AG04449 (cell line): ENCODE measurements at regions not wholly inside any gene's neighbourhood (a gene's known extent, or its start where the extent isn't known, plus 50 kb on each side); places are given as distances from the start of the nearest gene placed in this dataset.

Experiments
- CTCF ChIA-PET: fragments of 350-600 bp; formaldehyde crosslinking; extraction: SDS; loops from one replicate; lab custom pipeline; 2021; ENCODE audit warnings: antibody characterized with exemption; lab: Yijun Ruan, JAX
- POLR2A ChIA-PET: fragments of 400-600, 350-600 bp; formaldehyde crosslinking; extraction: SDS; loops from one replicate; lab custom pipeline; 2020; ENCODE audit warnings: antibody characterized with exemption, inconsistent platforms; lab: Yijun Ruan, JAX
- DNase-seq: peaks from one replicate; pipeline ENCODE4 v3.0.0-alpha.2; 2010; ENCODE audit warnings: low read depth, low spot score
- H3K4me3 ChIP-seq: 2 replicates; pipeline ENCODE4 v1.5.1; 2011; ENCODE audit warnings: low read depth, mild to moderate bottlenecking, control low read depth, low read length
- CTCF ChIP-seq: IDR thresholded peaks from one replicate; pipeline ENCODE4 v1.5.1; 2011; ENCODE audit warnings: mild to moderate bottlenecking, moderate library complexity, low read length, control low read depth, inconsistent platforms; ENCODE audit not compliant: insufficient read depth; ENCODE audit errors: missing control alignments

GRCh38 chr7:157467496-157468212, 130.8 kb downstream of the DNAJB6 start:
- CTCF ChIA-PET, result no interaction called here
- no peak for DNase-seq
- no peak overlapping the region for H3K4me3 ChIP-seq
- POLR2A ChIA-PET, result no interaction called here
- no peak for TF ChIP-seq CTCF

DNA sequence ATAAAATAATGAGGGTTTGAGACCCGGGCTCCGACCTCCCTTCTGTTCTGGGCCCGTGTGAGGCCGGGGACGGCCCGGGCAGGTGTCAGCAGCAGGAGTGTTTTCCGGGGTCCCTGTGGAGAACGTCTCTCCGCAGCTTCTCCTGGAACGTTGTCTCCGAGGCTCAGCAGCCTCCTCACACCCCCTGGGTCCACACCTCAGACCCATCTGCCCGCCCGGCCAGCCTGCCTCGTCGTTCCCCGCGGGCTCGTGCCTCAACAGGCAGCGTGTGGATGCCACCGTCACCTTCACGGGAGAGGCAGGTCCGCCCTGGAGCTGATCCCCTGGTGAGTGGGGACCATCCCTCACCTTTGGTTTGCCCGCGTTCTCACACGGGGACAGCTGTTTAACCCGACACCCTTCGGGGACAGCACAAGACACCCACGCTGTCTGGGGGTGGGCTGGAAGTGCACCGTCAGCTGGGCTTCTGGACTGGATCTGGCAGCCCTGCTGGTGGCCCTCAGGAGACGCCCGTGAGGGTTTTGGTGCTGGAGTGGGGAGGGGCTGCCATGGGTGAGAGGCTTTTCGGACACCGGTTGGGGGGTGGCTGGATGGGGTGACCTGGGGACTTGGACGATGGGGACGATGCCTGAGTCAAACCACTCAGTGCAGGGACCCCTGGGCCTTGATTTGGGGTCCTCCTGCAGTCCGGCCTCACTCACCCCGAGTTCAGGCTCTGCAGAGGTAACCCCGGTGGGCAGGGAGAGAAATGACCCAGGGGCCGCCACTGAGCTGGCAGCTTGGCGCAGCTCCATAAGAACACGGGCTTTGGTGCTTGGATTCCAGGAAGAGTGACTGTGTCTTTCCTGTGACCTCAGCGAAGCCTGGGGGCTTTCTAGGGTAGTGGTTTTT, 131.7 kb downstream of the DNAJB6 start:
- no peak for DNase-seq
- CTCF ChIA-PET, result no interaction called here
- H3K4me3 ChIP-seq, result no peak overlapping the region
- POLR2A ChIA-PET, result no interaction called here
- no peak for TF ChIP-seq CTCF

GRCh38 chr7:157469181-157470016, 132.6 kb downstream of the DNAJB6 start:
- DNase-seq, result no peak
- TF ChIP-seq CTCF, result no peak
- ChIA-PET CTCF (no interaction called here), POLR2A (no interaction called here)
- H3K4me3 ChIP-seq, result no peak overlapping the region

- TF ChIP-seq CTCF, result no peak
- no peak for DNase-seq
- H3K4me3 ChIP-seq, result no peak overlapping the region
- ChIA-PET CTCF (no interaction called here), POLR2A (no interaction called here)
These were observed 133.2 kb downstream of the DNAJB6 start for GRCh38 chr7:157470017-157470322.

GRCh38 chr7:157470701-157471131, 133.9 kb downstream of the DNAJB6 start:
- ChIA-PET CTCF (no interaction called here), POLR2A (no interaction called here)
- H3K4me3 ChIP-seq, result no peak overlapping the region
- DNase-seq, result no peak
- no peak for TF ChIP-seq CTCF
